HG03045 (cell line): ENCODE measurements at regions not wholly inside any gene's neighbourhood (a gene's known extent, or its start where the extent isn't known, plus 50 kb on each side); places are given as distances from the start of the nearest gene placed in this dataset.

ENCODE experiments used
- ATAC-seq: cut with Tn5 transposase; IDR thresholded peaks from one replicate; pipeline ENCODE4 v1.9.1; 2021; ENCODE audit warnings: mild to moderate bottlenecking, moderate library complexity; ENCODE audit not compliant: unreplicated experiment

DNA sequence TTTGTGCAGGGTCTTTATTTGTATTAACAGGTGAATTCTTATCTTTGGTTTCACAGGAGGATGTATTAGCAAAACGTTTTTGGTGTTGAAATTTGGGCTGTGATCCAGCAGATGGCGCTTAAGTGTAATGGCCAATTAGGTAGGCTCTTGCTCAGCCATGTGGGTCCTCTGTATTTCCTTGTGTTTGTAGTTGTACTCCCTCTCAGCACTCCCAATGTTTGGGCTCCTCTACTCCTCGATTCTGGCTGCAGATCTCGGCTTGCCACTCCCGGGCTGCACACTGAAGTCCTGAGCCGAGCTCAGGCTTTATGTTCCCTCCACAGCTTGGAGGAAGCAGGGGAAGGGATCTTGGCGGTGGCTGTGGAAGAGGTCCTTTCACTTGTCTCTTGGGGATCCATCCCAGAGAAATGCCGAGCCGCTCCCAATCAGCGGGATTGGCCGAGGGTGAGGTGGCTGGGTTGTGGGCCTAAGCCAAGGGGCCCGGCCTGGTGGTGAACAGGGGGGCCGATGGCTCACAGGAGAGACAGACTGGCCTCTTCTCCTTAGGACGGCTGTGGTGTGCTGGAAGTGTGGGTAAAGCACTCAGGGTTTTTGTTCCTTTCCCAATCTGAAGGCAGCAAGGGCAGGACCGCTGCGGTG is 133.7 kb downstream of the AEBP2 start:
- no peak for ATAC-seq

DNA sequence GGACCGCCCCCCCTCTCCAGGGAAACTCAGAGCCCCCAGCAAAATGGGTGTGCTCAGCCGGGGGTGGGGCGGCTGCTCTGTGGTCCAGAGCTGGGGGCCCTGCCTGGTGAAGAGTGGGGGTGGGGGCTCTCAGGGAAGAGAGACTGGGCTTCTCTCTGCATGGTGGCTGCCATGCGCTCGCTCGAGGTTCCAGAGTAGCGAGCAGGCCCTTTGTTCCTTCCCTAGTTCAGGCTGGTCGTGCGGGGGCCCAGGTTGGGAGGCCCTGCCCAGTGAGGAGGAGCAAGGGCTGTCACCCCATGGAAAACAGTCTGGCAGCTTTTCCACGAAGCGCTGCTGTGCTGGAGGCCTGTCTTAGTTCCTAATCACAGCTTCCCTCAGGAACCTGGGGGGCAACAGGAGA is 134.6 kb downstream of the AEBP2 start:
- no peak for ATAC-seq

DNA sequence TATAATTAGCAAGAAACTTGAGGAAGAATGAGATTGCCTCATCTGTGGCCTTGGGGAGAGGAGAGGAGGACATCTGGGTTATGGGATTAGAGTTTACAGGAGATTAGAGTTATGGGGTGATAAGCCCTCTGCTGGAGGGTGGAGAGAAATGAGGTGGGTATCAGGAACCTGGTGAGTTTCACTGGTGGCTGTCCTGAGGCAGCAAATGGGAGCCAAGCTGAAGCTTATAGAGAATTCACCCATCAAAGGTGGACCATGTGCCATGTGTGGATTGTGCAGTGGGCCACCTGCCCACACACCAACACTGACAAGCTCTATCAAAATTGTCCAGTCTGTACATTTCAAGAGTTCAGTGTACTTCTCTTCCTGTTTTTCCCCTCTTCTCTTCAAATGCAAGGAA is 135.3 kb downstream of the AEBP2 start:
- ATAC-seq, result no peak

DNA sequence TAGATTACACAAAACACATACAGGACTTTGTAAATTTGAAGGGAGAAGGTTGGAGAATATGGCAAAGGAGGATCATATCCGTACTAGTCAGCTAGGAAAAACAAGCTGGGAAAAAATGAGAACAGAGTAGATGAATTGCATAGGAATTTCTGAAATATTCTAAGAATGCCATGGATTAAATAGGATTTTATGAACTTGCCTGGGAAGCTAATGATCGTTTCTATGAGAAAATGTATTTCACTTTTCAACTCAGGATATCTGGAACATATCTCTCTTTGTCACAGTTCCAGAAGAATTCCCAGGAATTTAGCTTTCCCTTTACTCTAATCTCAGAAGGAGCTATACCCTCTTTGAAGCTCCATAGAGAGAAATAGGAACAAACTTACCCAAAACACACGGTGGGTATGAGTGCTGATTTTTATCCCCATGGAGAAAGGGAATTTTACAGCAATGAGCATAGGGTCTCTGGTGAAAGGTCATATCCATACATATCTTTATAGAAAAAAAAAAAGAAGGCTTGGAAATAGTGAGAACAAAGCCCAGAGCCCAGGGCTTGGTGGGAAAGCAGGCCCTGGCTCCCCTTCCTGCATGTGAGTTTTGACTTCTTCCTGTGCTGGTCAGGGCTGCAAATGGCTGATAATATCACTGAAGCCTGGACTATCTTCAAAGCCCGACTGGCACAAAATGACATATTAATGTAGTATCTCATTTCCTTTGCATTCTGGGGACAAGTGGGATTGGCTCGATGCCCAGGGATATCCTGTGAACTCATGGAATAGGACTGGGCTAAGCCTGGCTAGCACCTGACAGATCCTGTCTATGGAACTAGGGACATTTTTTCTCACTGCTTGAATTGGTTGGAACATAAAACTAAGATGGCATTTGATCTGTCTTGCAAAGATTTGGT is 136.3 kb downstream of the AEBP2 start:
- ATAC-seq, result no peak

DNA sequence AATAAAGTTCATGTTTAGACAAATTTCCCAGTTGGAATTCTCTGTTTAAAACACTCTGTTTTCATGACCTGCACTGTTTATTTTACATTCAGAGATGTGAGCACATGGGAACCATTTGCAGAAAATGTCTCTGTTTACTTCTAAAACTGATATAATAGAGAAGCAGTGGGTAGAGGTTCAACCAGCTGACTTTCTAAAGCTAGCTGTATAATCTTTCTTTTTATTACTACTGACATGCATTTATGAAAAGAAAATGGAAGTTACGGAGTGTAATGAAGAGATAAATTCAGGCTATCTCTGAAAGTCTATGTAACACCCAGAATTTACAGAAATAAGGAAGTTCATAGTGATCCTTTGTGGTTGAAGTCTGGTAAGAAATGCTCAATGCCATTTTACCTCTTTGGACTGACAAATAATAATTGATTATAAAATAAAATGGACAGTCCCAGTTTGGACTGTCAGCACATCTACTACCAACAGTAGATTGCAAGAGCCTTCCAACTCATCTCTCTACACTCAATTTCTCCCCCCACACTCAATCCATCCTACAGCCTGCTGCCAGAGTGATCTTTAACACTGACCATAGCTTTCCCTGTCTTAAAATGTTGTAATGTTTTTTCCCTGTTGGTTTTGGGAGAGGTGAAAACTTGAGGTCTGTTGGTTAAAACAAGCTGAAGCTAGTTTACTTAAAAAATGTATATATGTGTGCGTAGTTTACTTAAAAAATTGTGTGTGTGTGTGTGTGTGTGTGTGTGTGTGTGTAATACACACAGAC is 137.4 kb downstream of the AEBP2 start:
- no peak for ATAC-seq

DNA sequence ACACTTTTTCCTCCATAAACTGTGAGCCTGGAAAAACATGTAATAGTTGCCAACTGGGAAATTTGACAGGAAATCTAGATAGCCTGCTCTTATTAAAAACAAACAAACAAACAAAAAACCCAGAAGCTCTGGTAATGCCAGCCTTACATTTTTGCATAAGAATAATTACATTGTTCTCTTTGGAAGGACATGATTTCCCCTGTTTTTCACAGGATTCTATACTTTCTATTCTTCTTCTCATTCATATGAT is 137.9 kb downstream of the AEBP2 start:
- no peak for ATAC-seq

DNA sequence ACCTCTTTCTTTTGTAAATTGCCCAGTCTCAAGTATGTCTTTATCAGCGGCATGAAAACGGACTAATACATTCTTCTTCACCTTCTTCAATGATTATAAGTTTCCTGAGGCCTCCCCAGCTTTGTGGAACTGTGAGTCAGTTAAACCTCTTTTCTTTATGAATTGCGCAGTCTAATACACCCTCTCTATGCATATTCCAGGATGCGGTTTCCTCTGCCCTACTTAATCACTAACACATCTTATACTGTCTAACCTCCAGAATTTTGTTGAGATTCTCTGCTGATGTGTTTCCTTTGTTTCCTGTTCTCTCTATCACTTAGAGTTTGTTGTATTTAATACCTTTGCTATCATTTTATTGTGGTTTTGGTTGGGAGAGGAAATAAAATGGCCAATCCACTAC is 145.4 kb downstream of the AEBP2 start:
- ATAC-seq, result no peak

DNA sequence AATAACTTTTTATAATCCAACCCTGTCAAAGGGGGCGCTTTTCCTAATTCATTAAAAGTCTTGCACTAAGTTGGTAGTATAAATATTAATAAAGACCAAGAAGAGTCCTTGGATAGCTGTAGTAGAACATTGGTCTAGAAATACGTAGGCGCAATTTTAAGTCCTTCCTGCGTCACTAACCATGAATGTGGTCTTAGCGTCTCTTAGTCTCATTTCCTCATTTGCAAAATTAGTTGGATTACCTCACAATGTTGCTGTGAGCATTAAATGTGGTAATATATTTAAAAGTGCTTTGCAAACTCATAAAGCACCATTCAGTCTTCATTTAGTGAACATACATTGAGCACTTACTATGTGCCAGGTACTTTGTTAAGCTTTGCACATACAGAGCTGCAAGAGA is 149.7 kb downstream of the AEBP2 start:
- no peak for ATAC-seq

DNA sequence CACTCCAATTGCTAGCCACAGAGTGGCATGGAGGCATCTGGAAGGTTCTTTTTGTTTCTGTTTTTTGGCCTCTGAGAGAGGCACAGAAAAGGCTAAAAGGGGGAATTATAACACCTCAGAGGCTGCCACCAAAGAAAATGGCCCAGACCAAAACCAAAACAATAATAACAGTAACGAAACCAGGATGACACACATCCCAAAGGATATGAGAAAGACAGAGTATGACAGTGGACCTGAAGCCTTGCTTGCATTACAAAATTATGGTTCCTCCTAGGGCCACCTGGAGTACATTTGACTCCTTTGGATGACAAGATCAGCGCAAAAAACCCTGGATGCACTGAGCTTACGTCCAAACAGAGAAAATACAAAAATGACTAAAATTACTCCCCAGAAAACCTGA is 152.7 kb downstream of the AEBP2 start:
- no peak for ATAC-seq

DNA sequence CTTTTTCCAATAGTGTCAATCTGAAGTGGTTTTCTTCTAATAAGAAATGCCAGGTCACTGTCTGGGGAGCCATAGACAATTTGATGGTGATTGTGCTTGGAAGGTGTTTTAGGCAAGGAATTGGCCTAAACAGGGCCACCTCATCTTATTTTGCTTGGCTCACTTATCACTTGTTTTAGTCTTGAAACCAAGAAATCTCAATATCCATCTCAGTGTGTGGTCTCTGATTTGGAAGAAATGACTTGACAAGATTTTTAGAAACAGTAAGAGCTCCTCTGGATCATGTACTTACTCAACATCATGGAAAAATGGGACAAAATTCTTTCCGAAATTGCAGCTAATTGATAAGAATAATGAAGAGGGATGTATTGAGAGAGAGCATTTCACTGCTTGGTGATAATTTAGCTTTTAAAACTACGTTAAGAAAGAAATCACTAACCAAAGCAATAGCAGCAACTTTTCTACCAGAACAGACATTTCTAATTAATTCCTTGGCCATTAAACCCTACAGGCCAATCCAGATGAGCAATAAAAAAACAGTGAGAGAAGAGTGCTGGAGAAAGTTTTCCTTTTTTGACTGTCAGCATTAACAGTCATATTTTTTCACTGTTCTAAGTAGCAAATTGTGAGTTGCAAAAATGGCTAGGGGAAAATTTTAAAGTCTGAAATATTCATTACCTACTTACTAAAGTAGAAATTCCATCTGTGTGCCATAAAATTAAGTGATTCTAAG is 157.3 kb downstream of the AEBP2 start:
- ATAC-seq, result no peak

DNA sequence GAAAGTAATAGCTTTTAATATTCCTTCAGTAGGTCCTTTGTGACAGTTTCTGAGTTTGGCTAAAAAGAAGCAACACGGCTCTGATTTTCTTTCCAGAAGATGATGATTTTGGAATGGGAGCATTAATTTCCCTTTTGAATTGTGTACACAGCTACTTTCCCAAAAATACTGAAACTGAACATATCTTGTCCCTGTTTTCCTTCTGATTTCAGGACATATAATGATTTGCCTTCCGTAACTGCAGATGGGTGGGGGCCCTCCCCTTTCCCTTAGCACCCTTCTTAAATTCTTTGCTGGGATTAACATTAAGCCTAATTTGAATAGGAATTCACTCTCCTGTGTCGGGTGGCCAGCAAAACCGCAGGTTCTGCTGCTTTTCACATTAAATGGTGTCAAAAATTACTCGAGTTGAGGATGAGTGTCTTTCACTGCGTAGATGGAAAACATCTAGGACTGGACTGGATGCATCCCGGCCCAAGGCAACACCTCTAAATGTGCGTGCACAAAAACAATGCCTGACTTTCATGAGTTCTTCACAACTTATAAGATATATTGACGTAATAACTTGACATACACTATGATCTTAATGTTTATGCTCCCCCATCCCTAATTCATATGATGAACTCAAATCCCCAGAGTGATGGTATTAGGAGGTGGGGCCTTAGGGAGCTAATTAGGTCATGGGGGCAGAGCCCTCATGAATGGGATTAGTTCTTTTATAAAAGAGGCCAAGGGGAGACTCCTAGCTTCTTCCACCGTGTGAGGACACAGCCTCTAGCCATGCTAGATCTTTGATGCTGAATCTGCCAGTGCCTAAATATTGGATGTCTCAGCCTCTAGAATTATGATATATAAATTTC is 158.1 kb downstream of the AEBP2 start:
- no peak for ATAC-seq

DNA sequence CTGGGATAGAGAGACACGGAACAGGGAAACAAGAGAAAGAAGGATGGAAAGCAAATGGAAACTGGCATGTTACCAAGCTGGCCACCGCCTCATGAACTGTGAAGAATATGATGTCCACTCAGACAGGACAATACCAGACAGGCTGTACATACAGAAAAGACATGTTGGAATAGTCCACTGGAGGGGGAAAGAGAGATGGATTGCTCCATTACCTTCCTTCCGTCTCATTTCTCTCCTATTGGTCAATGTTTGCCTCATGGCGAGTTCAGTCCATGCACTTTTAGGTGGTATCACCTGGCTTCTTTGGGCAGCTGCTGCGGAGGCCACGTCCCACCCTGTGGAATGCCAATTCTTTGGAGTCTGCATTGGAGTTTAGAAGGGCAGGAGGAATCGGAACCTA is 166.4 kb downstream of the AEBP2 start:
- ATAC-seq, result no peak

DNA sequence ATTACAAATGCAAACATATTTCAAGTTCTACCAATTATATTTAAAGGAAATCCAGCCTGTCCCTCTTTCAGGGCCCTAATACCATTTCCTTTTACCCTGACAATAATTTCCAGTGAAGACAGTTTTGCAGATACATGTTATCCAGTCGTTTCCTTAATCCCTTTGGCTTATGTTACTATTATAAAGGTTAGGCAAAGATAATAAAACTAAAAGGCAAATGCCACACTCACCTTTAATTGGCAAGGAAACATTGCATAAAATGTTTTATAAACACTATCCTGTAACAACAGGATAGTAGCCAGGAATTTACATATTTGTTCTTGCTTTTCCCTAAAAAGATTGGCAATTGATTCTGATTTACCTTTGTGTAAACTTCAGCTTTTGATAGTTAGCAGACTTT is 168.7 kb downstream of the AEBP2 start:
- no peak for ATAC-seq

DNA sequence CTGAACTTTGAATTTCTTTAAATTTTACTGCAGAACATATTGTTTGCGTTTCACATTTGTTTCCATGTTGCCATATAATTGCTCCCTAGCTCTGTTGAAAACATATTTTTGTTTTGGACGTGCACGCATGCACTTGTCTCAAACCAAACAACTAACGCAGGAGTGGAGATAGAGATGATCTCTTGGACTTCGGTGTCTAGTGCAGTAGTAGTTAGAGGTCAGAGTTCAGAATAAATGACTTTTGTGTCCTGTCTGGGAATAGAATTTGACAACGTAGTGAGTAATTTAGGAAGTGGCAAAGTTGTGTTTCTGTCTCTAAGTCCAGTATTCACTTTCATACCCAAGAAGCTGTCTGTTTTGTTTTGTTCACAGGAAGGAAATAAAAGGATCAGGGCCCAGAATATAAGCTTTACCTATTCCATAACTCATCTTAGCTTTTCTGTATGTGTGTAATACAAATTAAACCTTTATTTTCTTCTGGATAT is 173.8 kb downstream of the AEBP2 start:
- ATAC-seq, result no peak

DNA sequence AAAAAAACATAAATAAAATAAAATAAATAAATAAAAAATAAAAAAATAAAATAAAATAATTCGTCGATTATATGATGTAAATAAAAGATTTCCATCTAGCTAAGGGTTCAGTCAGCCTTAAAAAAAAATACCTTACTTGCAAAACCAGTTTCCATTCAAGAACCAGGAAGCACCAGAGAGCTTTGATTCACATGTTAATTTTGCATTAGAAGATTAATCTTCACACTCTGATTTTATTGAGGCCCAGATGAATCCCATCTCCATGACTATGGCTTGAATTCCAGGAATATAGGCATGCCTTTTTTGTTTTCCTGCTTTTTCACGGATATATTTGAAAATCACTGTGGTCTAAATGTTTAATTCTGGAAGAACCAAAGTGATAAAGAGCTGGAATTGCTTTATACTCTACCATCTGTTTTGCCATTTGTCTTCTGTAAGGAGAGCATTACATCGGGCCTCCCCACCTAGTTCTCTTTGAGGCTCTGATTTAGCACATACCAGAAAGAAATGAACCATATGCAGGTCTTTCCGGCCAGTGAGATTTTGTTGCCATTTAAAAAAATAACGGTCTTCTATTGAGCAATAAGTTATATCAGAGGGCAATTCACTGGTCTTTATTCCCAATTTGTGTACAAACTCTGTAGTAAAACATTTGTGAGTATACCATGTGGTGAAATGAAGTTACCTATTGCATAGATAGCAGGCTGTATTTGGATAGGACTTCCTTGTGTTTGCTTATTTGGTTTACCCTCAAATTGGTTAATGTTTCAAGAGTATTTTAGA is 175.5 kb downstream of the AEBP2 start:
- ATAC-seq, result no peak

DNA sequence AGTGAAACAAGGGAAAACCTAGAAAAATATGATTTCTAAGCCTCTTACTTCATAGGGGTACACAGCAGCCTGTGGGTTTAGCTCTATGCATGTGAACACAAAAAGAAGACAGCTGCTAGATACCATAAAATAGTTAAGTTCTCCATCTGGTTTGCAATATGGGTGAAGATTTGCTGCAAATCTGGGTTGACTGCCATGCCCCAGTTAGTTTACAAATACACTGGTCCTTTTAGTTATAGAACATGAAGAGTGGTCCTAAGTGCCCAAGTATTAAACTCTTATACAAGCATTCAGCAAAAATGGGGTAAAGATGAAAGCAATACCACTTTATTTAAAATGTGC is 176.1 kb downstream of the AEBP2 start:
- ATAC-seq, result no peak

DNA sequence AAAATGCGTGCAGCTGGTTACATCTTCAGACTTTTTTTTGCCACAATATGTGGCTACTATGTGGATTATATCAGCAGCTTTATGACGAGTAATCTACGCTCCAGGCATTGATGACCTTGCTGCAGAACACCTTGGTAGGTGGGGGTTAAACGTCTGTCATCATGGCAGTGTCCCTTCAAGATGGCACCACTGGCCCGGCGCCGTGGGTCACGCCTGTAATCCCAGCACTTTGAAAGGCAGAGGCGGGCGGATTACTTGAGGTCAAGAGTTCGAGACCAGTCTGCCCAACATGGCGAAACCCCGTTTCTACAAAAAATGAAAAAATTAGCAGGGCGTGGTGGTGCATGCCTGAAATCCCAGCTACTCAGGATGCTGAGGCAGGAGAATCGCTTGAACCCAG is 177.5 kb downstream of the AEBP2 start:
- no peak for ATAC-seq

DNA sequence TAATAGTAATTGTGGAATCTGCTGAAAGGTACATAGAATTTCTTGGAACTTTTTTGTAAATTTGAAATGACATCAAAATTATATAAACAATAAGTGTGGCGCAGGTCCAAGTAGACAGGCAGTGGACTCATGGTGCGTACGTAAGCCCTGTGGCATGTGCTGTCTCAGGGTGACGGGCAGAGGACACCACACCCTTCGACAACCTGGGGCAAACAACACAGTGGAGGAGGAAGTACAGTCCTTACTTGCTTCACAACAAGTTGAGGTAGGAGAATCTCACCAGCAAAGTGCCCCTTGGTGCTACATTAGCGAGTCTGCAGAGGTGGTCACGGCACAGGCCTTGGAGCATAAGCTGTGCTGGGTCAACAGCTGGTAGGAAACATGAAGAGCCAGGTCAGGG is 180.9 kb downstream of the AEBP2 start:
- no peak for ATAC-seq

DNA sequence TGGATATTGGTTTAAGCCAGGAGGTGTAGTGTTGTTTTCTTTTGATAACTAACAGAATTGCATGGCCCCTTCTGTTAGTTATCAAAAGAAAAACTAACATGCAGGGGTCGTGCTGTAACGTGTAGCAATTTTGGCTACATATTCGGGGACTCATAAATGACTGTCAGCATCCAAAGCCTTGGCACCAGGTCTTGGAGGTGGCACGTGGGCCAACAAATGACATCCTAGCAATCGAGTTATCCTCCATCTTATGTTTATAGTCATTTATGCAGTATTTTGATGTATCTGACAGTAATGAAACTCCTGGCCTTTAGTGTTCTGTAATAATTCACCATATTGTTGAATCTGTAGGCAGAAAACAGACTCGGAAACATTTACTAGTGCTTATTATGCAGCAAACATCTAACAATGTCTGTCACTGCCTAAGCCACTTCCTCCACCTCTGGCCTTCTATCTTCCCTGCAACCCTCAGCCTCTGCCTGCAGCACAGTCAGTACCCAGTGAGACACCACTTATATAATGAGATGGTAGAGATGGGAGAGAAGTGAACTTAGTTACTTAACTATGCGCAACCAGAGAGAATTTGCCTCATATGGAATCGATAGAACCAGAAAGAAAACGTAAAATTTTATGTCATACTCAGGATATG is 184.6 kb downstream of the AEBP2 start:
- ATAC-seq, result no peak
